HepG2 (cell line): ENCODE measurements at regions not wholly inside any gene's neighbourhood (a gene's known extent, or its start where the extent isn't known, plus 50 kb on each side); places are given as distances from the start of the nearest gene placed in this dataset.

ENCODE experiments used
- ATAC-seq: fragments of 200-7000 bp; cut with Tn5 transposase; 3 replicates; pipeline ENCODE4 v1.9.1; 2020; ENCODE audit warnings: mild to moderate bottlenecking, moderate library complexity
- BruUV-seq: library from RNA; stranded (reverse); fragments of 400-500 nt; replicated peaks from 2 replicates; lab custom pipeline; 2021; lab: Mats Ljungman, UMichigan
- CTCF ChIA-PET: fragments of 300-600 bp; formaldehyde crosslinking; extraction: SDS; loops from one replicate; lab custom pipeline; 2021; ENCODE audit warnings: low total read pairs, inconsistent platforms, low intra/inter-chr PET ratio; lab: Yijun Ruan, JAX
- POLR2A ChIA-PET: fragments of 350-600 bp; sonication (Branson Sonifier 250); formaldehyde crosslinking; loops from one replicate; lab custom pipeline; 2020; ENCODE audit warnings: antibody characterized with exemption, inconsistent platforms; lab: Yijun Ruan, JAX
- DNase-seq: peaks from one replicate; pipeline ENCODE4 v3.0.0-alpha.2; 2015; ENCODE audit warnings: low spot score
- FAIRE-seq: peaks from 3 replicates; lab custom pipeline; 2011; peaks lifted over from hg19 to GRCh38; lab: Jason Lieb, UNC
- H2AFZ ChIP-seq: one replicate; pipeline ENCODE4 v1.6.1; 2011; ENCODE audit warnings: low read length, inconsistent platforms
- H3K27ac ChIP-seq: fragments of 300-600 bp; 3 replicates; pipeline ENCODE4 v1.8.0; 2011; ENCODE audit warnings: mixed run types, mild to moderate bottlenecking, mixed read lengths, low read length, inconsistent platforms; ENCODE audit not compliant: insufficient read depth; ENCODE audit errors: extremely low read length
- H3K27me3 ChIP-seq, 2 experiments: fragments of 200-600 bp in 1 of 2; 2 replicates in 1 of 2; 3 replicates in 1 of 2; pipeline versions ENCODE4 v1.6.0 to v1.8.0; 2011; ENCODE audit warnings: low read length in 2 of 2, mild to moderate bottlenecking in 2 of 2, moderate library complexity in 2 of 2, inconsistent platforms in 1 of 2; ENCODE audit not compliant: insufficient read depth in 2 of 2, control insufficient read depth in 1 of 2
- H3K36me3 ChIP-seq, 2 experiments: fragments of 200-600 bp in 1 of 2; replicated peaks in 1 of 2; 2 replicates in 1 of 2; 3 replicates in 1 of 2; pipeline versions ENCODE4 v1.5.1 to v1.8.0; 2011; ENCODE audit warnings: low read length in 2 of 2, inconsistent platforms in 1 of 2; ENCODE audit not compliant: insufficient read depth in 2 of 2, control insufficient read depth in 1 of 2
- H3K4me1 ChIP-seq: 2 replicates; pipeline ENCODE4 v1.5.1; 2012; ENCODE audit warnings: low read length, inconsistent platforms; ENCODE audit not compliant: insufficient read depth
- H3K4me2 ChIP-seq: 2 replicates; pipeline ENCODE4 v1.6.0; 2011; ENCODE audit warnings: low read depth, low read length, inconsistent platforms
- H3K4me3 ChIP-seq, 3 experiments: fragments of 200-600 bp in 1 of 3; sonication (generic), shearing (Covaris generic) in 1 of 3; replicated peaks in 1 of 3; 2 replicates each; pipeline ENCODE4 v1.5.1; 2011 to 2016; ENCODE audit warnings: low read length in 3 of 3, inconsistent platforms in 2 of 3, low read depth in 2 of 3, mild to moderate bottlenecking in 2 of 3, control low read depth in 1 of 3, mixed read lengths in 1 of 3; ENCODE audit not compliant: insufficient read depth in 1 of 3
- H3K79me2 ChIP-seq: one replicate; pipeline ENCODE4 v1.6.1; 2011; ENCODE audit warnings: low read length, inconsistent platforms; ENCODE audit not compliant: insufficient read depth
- H3K9ac ChIP-seq: 2 replicates; pipeline ENCODE4 v1.6.0; 2011; ENCODE audit warnings: mild to moderate bottlenecking, low read depth, low read length, inconsistent platforms; ENCODE audit not compliant: insufficient read depth
- H3K9me3 ChIP-seq: 2 replicates; pipeline ENCODE4 v1.5.1; 2012; ENCODE audit warnings: mild to moderate bottlenecking, low read length
- H4K20me1 ChIP-seq: 2 replicates; pipeline ENCODE4 v1.6.0; 2011; ENCODE audit warnings: inconsistent platforms, mild to moderate bottlenecking, low read length, moderate library complexity; ENCODE audit not compliant: insufficient read depth
- FOSL2 ChIP-seq: sonication (generic); formaldehyde crosslinking; IDR thresholded peaks from 2 replicates; pipeline ENCODE4 v1.4.0; 2020; ENCODE audit warnings: missing genetic modification reagents
- JUNB ChIP-seq: sonication (generic); formaldehyde crosslinking; IDR thresholded peaks from 2 replicates; pipeline ENCODE4 v1.8.0; 2022; ENCODE audit warnings: missing genetic modification reagents, mild to moderate bottlenecking, borderline replicate concordance
- NRL ChIP-seq: sonication (generic); formaldehyde crosslinking; IDR thresholded peaks from 2 replicates; pipeline ENCODE4 v1.5.0; 2020; ENCODE audit warnings: missing genetic modification reagents, mild to moderate bottlenecking, moderate library complexity, borderline replicate concordance
- PREB ChIP-seq: sonication (generic); formaldehyde crosslinking; IDR thresholded peaks from 2 replicates; pipeline ENCODE4 v1.4.0; 2020; ENCODE audit warnings: missing genetic modification reagents
- SMAD3 ChIP-seq: sonication (generic); formaldehyde crosslinking; IDR thresholded peaks from 2 replicates; pipeline ENCODE4 v1.4.0; 2020; ENCODE audit warnings: missing genetic modification reagents
- SNAPC2 ChIP-seq: sonication (generic); formaldehyde crosslinking; IDR thresholded peaks from 2 replicates; pipeline ENCODE4 v1.8.1; 2022; ENCODE audit warnings: mild to moderate bottlenecking, missing genetic modification reagents
- ZNF143 ChIP-seq: sonication (generic); formaldehyde crosslinking; IDR thresholded peaks from 2 replicates; pipeline ENCODE4 v1.4.0; 2020; ENCODE audit warnings: missing genetic modification reagents
- ZNF282 ChIP-seq: fragments of 450-650 bp; IDR thresholded peaks from 2 replicates; pipeline ENCODE4 v1.6.1; 2018; ENCODE audit not compliant: partially characterized antibody
- ZNF34 ChIP-seq: sonication (generic); formaldehyde crosslinking; IDR thresholded peaks from 2 replicates; pipeline ENCODE4 v1.4.0; 2020; ENCODE audit warnings: mild to moderate bottlenecking, missing genetic modification reagents, borderline replicate concordance
- ZSCAN5A ChIP-seq: sonication (generic); formaldehyde crosslinking; IDR thresholded peaks from 2 replicates; pipeline ENCODE4 v1.8.0; 2022; ENCODE audit warnings: mild to moderate bottlenecking, missing genetic modification reagents, borderline replicate concordance
- WGBS: methylation state at CpG from one replicate; pipeline ENCODE4 v1.1.6; 2017; ENCODE audit warnings: low lambda C conversion rate; 5-methylcytosine and 5-hydroxymethylcytosine counted together
- in situ Hi-C: cut with HindIII; loops from 2 replicates; pipeline ENCODE4 v1.10.0; 2017; ENCODE audit warnings: low pct_unique_long_range_greater_than_20kb; ENCODE audit not compliant: extremely low pct_ligation_motif_present
- intact Hi-C: fragments of 100-400 bp; cut with micrococcal nuclease; formaldehyde crosslinking; loops from one replicate; pipeline ENCODE4 v1.10.0; 2022; ENCODE audit not compliant: unreplicated experiment
- TF ChIP-seq, protein P1 (sequence below): sonication (generic); formaldehyde crosslinking; conservative IDR thresholded peaks from 2 replicates; pipeline ENCODE4 v1.4.0; 2020; ENCODE audit warnings: missing genetic modification reagents
- TF ChIP-seq, protein P2 (sequence below): sonication (generic); formaldehyde crosslinking; IDR thresholded peaks from 2 replicates; pipeline ENCODE4 v1.4.0; 2020; ENCODE audit warnings: missing genetic modification reagents, borderline replicate concordance

DNA sequence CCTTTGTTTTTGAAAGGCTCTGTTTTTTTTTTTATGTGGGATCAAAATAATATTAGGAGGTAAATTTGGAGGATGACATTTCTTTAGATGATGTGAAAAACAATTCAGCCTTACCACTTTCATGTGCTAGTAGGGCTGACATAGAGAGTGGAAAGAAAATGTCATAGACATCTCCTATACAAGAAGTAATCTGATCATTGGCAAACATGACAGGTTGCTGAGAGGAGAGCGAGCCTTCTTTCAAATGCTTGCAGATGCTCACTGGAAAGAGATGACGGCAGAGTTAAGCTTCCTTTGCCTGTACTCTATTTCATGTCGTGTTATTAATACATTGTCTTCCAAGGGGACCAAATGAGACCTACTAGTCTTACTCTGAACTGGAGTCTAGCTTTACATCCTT, 160.1 kb upstream of the DAP start:
- Histone ChIP-seq H3K4me2 (no peak overlapping the region), H3K27me3 (no peaks in the 10 kb centered on the region; a peak in 1 of 5 replicates), H3K9ac (no peak overlapping the region), H2AFZ (no peak overlapping the region), H3K9me3 (no peaks in the 10 kb centered on the region), H3K4me1 (no peaks in the 10 kb centered on the region), H4K20me1 (no peaks in the 10 kb centered on the region), H3K4me3 (no peak overlapping the region), H3K27ac (no peak overlapping the region), H3K36me3 (no peaks in the 10 kb centered on the region), H3K79me2 (no peaks in the 10 kb centered on the region)
- FAIRE-seq (no peak), ATAC-seq (no peak), DNase-seq (no peak)
- intact Hi-C loops: no loop called here
- TF ChIP-seq FOSL2 (no peak), PREB (CRISPR knock-in tag) (no peak), ZNF282 (no peak), ZSCAN5A (no peak), NRL (CRISPR knock-in tag) (no peak), SNAPC2 (CRISPR knock-in tag) (no peak), JUNB (CRISPR knock-in tag) (no peak), ZNF143 (CRISPR knock-in tag) (no peak), SMAD3 (CRISPR knock-in tag) (no peak), ZNF34 (CRISPR knock-in tag) (no peak)
- TF ChIP-seq, protein P1, sequence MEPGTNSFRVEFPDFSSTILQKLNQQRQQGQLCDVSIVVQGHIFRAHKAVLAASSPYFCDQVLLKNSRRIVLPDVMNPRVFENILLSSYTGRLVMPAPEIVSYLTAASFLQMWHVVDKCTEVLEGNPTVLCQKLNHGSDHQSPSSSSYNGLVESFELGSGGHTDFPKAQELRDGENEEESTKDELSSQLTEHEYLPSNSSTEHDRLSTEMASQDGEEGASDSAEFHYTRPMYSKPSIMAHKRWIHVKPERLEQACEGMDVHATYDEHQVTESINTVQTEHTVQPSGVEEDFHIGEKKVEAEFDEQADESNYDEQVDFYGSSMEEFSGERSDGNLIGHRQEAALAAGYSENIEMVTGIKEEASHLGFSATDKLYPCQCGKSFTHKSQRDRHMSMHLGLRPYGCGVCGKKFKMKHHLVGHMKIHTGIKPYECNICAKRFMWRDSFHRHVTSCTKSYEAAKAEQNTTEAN (CRISPR knock-in tag): no peak
- TF ChIP-seq, protein P2, sequence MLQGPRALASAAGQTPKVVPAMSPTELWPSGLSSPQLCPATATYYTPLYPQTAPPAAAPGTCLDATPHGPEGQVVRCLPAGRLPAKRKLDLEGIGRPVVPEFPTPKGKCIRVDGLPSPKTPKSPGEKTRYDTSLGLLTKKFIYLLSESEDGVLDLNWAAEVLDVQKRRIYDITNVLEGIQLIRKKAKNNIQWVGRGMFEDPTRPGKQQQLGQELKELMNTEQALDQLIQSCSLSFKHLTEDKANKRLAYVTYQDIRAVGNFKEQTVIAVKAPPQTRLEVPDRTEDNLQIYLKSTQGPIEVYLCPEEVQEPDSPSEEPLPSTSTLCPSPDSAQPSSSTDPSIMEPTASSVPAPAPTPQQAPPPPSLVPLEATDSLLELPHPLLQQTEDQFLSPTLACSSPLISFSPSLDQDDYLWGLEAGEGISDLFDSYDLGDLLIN: no peak
- ChIA-PET POLR2A (no interaction called here), CTCF (no interaction called here)
- in situ Hi-C loops: no loop called here
- BruUV-seq: no TSS peak
- 27% methylated on average over 3 of the region's 3 CpGs for WGBS
